Fibroblast of the aortic adventitia (primary cell): ENCODE measurements at regions not wholly inside any gene's neighbourhood (a gene's known extent, or its start where the extent isn't known, plus 50 kb on each side); places are given as distances from the start of the nearest gene placed in this dataset.

Experiments used
- DNase-seq: peaks from one replicate; pipeline ENCODE4 v3.0.0-alpha.2; 2010; ENCODE audit warnings: low read depth
- H3K4me3 ChIP-seq: 2 replicates; pipeline ENCODE4 v1.5.1; 2011; ENCODE audit warnings: low read depth, mild to moderate bottlenecking, control low read depth, low read length, moderate library complexity
- TF ChIP-seq, protein P1 (sequence below): IDR thresholded peaks from 2 replicates; pipeline ENCODE4 v1.5.1; 2011; ENCODE audit warnings: mild to moderate bottlenecking, low read length, control low read depth, inconsistent platforms; ENCODE audit not compliant: insufficient read depth

DNA sequence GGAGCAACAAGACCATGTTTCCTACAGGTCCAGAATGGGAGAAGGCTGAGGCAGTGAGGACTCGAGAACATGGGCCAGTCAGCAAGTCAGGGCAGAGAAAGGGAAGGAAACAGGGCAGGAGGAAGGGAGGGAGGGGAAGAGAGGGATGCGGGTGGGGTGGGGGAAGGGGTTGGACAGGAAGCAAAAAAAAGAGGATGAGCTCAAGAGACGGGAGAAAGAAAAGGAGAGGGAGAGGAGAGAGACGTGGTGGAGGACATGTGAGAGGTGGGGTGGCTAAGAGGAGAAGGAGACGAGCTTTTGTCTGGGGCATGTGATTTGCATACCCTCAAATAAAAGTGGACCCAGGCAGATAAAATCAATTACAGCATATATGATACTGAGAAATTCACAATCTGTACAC, 389.5 kb upstream of the B3GAT1 start:
- no peak for DNase-seq
- TF ChIP-seq, protein P1, sequence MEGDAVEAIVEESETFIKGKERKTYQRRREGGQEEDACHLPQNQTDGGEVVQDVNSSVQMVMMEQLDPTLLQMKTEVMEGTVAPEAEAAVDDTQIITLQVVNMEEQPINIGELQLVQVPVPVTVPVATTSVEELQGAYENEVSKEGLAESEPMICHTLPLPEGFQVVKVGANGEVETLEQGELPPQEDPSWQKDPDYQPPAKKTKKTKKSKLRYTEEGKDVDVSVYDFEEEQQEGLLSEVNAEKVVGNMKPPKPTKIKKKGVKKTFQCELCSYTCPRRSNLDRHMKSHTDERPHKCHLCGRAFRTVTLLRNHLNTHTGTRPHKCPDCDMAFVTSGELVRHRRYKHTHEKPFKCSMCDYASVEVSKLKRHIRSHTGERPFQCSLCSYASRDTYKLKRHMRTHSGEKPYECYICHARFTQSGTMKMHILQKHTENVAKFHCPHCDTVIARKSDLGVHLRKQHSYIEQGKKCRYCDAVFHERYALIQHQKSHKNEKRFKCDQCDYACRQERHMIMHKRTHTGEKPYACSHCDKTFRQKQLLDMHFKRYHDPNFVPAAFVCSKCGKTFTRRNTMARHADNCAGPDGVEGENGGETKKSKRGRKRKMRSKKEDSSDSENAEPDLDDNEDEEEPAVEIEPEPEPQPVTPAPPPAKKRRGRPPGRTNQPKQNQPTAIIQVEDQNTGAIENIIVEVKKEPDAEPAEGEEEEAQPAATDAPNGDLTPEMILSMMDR = no peak
- no peak overlapping the region for H3K4me3 ChIP-seq

DNA sequence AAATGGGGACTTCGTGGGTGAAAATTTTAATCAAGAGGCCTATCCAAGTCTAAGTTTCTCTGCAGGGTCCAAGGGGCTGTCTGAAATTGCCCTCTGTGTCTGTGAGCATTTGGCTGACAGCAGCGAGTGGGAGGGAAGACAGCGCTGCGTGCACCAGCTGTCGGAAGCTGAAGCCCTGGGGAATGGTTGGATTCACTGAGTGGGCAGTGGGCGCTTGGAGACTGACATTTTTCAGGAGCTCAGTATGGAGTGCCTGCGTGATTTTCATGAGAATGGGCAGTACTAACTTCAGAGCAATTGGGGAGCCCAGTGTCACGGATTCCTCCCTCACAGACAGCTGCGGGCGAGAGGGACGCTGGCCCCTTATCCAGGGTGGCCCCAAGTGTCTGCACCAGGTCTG, 388.8 kb upstream of the B3GAT1 start:
- no peak for DNase-seq
- TF ChIP-seq, protein P1 = no peak
- H3K4me3 ChIP-seq = no peak overlapping the region

DNA sequence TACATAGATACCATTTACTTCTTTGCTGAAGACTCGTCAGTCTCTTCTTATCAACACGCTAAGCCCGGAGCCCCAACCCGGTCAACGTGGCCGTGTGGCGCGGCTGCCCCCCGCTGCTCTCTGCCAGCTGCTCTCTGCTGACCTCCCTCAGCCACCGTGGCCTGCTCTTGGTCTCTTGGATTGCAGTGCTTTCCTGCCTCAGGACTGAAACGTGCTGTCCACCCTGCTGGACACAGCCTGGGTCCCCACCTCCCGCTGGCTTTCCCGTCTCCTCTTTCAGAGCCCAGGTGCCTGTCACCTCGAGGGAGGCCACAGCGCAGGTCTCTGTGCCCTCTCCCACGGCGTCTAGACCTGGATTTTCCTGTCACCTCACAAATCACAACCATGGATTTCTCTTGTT, 388.1 kb upstream of the B3GAT1 start:
- TF ChIP-seq, protein P1 = no peak
- DNase-seq = no peak
- H3K4me3 ChIP-seq = no peak overlapping the region

DNA sequence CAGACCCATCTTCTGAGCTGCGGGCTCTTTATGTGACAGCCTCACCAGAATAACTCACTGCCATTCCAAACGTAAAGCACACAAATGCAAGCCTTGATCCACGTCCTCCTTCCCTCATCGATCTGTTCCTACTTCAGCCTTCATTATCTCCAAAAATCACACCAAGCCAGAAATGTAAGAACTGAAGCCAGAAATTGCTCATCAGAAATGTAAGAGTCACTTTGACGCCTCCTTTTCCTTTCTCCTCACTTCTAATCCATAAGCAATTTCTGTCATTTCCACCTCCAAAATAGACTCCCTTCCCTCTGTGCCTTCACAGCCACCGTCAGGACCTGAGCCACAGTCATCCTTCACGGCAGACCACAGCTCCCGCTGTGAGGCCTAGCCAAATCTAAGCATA, 387.3 kb upstream of the B3GAT1 start:
- H3K4me3 ChIP-seq = no peak overlapping the region
- DNase-seq = no peak
- TF ChIP-seq, protein P1 = no peak

DNA sequence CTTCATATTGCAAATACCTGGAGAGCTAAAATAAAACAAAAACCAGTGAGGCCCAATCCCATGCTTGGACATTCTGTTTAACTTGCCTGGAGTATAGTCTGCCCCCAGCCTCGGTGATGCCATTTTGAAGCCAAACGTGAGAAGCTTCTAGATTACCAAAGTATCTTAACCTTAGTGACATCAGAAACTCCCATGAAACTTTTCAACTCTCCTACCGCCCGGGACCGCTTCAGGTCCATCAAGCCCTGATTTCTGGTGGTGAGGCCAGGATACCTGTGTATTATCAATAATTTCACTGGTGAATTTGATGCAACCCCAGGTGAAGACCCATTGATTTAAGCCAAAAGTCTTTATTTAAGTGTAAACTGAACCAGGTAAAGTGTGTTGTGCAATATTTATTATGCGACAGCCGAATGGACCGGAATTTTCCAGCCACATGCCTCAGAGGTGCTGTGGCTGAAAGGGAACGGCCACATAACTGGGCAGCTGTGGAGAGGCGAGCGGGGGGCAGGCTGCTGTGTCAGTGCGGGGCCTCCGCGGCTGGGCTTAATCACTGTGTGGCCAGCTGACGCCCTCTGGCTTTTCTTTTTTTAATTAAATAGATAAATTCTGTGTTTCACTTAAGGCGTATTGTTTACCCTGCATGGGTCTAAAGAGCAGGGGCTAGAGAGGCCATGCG, 385.5 kb upstream of the B3GAT1 start:
- TF ChIP-seq, protein P1 = no peak
- DNase-seq = no peak
- H3K4me3 ChIP-seq = no peak overlapping the region

DNA sequence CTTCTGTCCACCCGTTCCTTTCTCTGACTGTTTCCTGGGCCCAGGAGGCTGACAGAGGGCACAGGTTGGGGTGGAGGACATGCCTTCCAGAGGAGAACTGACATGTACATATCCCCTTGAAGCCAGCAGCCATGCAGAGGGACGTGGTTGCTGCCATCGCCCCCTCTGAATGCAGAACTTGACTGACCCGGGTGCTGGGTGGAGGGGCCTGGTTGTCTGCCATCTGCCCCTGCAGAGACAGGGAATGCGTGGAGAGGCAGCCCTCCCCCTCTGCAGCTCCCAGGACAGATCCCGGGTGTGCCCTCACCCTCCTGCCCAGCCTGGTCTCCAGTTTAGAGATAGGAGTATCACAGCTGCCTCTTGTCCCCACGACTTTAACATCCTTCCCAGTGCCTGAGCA, 383.0 kb upstream of the B3GAT1 start:
- TF ChIP-seq, protein P1 = no peak
- no peak for DNase-seq
- no peak overlapping the region for H3K4me3 ChIP-seq

- no peak overlapping the region for H3K4me3 ChIP-seq
- DNase-seq = no peak
- TF ChIP-seq, protein P1 = no peak
Measured at GRCh38 chr11:134794192-134794591, 382.1 kb upstream of the B3GAT1 start.
